HG02623 (cell line): ENCODE measurements at regions not wholly inside any gene's neighbourhood (a gene's known extent, or its start where the extent isn't known, plus 50 kb on each side); places are given as distances from the start of the nearest gene placed in this dataset.
"Not testable (repeated sequence)": the region's sequence is repeated elsewhere in the genome, so short reads cannot be mapped to it uniquely, and the experiment has no call there.

Experiments
- ATAC-seq: cut with Tn5 transposase; IDR thresholded peaks from one replicate; pipeline ENCODE4 v1.9.1; 2021; ENCODE audit warnings: moderate library complexity; ENCODE audit not compliant: unreplicated experiment

DNA sequence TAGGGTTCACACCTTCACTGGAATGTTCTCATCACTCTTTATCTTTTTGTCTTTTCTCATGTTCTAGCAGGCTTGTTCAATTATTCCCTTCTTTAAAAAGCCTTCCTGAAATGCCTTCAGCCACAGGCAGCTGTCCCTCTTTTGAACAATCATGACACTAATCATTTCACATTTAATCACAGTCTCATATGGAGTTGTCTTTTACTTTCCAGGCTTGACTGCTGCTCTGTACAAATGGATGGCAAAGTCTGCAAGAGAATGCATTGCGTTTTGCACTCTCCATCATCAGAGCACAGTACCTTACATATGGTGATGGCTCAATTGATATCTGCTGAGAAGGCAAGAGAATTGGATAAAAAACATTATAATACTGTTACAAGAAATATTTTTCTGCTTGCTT, 529.8 kb downstream of the DIPK2A start:
- no peak for ATAC-seq

DNA sequence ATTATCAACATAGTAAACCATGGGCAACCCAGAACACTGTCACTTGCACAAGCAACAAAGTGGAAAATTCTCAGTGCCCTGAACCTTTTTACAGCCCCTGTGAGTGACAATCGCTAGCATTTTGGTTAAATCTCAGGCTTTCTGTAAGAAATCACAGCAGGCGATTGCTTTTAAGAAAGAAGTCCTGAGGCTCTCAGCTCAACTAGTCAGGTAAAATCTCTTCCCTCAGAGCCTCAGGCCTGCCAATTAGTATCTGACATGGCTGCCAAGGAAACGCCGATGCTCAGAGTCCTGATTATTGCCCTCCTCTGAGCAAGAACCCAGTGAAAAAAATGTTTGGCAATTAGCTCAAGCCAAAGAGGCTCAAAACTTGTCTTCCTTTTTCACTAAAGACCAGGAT, 530.8 kb downstream of the DIPK2A start:
- ATAC-seq, result no peak

DNA sequence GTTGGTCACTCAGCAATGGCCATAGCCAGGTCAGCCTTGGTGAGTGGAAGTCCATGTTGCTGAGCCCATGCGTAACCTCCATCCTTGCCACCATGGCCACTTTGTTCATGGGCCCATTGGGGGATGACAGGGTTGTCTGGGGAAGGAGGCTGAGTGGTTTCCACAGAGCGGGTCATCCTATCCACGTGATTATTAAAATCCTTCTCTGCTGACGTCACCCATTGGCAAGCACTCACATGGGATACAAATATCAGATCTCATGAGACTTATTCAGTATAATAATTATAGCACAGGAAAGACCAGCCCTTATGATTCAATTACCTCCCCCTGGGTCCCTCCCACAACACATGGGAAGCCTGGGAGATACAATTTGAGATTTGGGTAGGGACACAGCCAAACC, 534.8 kb downstream of the DIPK2A start:
- ATAC-seq, result not testable (repeated sequence)

DNA sequence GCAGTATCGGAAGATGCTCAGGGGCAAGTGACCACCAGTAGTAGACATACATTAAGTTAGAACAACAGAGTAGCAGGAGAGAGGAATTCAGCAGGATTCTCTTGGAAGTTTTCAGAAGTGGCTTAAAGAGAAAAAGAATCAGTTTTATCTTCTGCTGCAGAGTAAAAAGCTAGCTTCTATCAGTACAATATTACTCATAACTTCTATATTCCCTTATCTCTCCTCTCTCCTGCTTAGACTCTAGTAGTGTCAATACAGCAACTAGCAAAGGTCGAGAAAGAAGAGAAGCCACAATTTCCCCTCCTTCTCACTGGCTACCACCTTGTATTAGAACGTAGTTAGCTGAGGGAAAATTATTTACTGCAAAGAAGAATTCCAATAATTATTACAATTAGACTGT, 539.7 kb downstream of the DIPK2A start:
- ATAC-seq, result no peak

DNA sequence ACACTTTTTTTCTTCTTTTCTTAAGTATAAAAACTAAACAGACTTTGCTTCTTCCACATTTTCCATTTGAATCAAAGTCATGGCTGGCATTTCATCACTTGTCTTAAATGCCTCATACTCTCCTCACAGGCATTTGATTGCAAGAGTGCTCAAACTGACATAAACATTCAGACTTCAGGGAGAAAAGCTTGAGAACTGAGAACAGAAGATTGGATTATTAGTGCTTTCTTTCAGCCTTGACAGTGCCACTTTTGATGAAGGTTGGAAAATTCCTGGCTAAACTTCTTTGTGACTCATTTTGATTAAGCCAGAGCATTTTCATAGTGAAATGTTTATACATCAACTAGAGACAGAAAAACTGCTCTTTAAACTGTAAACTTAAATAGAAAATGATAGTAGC, 544.4 kb downstream of the DIPK2A start:
- ATAC-seq, result no peak

DNA sequence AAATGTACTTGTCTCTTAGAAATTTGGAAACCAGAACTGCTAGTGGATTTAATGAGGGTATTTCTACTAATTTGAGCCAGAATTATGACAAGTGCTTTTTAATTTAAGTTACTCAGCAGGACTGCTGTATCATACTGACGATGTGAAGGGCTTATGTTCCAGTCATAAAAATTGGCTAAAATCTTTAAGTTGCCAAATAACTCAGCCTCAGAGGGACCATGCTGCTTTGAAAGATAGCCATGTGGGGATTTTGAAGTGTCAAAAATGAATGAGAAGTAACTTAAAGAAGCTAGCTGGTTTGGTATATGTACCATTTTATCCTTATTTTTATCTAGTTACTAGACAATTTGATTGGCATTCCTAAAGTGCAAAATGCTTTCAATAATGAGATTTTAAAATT, 545.0 kb downstream of the DIPK2A start:
- no peak for ATAC-seq

DNA sequence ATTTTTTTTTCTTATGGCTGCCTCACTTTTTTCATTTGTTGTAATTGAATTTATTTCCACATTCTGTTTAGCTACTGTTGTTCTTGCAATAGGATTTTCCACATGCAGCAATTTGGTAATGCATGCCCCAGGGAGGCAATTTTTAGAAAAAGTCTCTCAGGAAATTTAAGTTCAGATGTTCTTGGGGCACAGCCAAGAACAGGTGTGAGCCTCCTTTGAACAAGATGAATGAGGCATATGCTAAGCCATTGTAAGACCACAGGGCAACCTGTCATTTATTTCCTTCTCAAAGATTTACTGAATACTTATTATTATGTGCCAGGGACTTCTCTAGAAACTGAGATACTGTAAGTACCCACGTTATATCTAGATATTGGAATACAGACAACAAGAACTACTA, 549.5 kb downstream of the DIPK2A start:
- ATAC-seq, result no peak

DNA sequence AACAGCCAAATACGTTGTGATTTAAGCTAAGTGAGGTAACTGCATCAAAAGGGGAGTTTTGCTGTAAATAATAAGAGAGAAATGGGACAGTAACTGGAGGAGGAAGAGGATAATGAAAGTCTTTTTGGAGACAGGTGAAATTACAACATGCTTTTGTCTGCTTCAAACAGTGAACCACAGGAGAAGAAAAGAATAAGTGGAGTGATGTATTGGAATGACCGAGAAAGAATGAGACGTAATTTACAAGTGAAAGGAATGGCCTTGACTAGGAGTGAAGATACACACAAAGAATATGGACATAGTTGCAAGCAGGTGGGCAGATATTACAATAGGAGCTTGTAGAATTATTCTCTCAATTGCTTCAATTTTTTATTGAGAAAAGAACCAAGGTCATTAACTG, 550.8 kb downstream of the DIPK2A start:
- no peak for ATAC-seq

DNA sequence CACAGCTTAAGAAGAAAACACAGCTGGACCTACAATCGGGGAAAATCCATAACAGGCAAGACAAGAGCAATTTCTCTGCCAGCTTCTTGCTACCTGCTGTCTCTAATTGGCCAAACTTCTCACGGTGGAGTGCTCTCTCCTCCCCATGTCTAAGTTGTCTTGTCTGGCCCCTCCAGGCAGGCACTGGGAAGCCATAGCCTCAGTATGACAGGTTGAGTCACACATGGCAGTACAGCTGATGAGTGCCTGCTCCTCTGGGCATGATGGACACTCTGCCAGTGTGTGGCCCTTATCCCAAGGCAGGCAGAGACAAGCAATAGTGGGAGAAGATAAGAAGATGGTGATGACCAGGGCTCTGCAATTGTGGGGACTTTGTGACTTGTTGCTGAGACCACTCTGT, 551.8 kb downstream of the DIPK2A start:
- ATAC-seq, result no peak

DNA sequence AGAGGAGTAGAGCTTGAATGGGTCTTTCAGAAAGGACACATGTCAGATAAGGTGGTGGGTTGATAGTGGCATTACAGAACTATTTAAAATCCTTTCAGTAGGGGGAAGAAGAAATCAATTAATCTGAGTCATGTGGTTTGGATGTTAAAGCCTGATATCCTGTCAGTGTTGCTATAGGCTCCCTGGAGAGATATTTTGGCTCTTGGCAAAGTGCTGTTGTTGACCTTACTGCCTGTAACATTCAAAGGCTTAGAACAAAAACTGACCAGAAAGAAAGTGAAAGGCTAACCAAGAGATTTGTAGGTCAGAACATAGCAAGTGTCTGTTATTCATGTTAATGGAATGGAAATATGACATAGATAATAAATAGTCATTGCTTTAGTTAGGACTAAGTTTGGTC, 552.9 kb downstream of the DIPK2A start:
- no peak for ATAC-seq

DNA sequence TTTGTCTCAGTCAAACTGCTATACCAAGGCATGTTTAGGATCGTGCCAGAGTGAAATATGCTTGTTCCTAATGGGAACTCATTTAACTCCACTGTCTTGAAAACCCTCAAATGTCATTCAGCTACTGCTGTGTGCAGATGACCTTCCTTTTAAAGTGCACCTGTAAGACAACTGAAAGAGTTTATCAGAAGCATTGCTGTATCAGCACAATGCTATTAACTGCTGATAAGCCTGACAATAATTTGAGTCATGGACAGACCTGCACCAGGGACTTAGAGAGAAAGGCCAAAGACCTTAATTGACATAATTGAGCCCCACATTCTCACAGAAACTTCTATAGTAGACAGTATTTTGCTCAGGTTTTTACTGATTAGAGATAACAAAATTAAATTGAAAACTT, 557.9 kb downstream of the DIPK2A start:
- ATAC-seq, result no peak

DNA sequence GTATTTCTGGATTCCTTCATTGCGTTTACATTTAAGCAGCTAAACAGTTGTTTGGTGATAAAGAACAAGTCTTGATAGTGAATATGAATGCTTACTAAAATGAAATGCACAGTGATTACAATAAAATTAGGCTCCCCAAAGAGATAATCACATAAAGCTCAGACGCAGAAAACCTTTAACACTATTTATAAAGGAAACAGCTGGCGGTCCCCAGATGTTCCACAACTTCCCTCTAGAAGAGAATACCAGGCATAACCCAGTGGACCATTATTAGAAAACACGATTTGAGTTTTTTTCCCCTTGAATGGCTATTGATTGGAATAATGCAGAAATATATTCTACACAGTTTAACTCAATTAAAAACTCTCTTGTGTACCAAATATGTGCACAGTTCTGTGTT, 573.2 kb downstream of the DIPK2A start:
- no peak for ATAC-seq

DNA sequence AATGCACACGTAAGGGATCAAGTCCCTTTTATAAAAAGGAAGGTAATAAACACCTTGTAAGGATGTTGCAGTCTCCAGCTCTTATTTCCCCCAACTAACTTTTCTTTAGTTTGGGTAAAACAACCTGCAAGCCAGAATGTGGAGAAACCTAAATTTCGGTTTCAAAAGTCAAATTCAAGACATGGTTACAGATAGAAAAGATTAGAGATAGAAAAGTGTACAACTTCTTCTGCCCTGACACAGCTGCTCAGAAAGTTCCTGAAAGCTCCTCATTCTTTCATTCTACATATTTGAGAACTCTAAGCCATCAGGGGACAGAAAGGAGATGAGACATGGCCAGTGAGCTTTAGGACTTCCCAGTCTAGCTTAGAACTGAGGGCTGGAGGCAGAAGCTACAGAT, 574.9 kb downstream of the DIPK2A start:
- ATAC-seq, result no peak

DNA sequence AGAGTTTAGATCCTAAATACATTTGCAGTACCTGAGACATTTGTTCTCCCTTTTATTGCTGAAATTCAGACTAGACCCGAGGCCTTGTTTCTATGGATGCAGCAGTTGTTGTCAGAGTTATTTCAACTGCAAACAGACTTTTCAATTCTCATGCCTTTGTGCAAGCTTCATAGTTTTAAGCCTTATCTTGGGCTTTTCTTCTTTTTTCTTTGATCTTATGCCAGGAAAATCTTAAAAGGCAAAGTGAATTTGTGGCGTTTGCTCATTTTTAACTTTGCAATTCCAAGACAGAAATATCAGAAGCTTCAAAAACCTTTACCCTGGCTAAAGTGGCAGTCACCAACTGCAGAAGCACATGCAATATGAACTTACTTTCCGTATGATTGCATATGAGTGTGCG, 576.7 kb downstream of the DIPK2A start:
- no peak for ATAC-seq

DNA sequence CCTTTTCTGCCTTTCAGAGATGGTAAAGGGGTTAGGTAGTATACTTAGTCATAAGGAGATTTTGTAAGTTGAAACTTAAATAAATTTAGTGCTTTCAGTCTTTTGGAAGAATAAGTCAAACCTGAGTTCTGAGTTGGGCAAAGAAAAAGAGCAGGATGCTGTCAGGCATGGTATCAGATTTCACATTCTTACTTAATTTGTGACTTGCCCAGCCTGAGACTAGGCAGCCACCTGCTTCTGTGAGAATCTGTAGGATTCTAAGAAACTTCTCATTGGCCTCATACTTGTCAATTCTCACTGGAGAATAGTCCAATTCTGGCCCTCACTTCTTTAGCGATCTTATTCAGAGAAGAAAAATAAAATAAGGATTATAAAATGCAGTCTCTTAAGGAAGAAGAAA, 577.5 kb downstream of the DIPK2A start:
- no peak for ATAC-seq

DNA sequence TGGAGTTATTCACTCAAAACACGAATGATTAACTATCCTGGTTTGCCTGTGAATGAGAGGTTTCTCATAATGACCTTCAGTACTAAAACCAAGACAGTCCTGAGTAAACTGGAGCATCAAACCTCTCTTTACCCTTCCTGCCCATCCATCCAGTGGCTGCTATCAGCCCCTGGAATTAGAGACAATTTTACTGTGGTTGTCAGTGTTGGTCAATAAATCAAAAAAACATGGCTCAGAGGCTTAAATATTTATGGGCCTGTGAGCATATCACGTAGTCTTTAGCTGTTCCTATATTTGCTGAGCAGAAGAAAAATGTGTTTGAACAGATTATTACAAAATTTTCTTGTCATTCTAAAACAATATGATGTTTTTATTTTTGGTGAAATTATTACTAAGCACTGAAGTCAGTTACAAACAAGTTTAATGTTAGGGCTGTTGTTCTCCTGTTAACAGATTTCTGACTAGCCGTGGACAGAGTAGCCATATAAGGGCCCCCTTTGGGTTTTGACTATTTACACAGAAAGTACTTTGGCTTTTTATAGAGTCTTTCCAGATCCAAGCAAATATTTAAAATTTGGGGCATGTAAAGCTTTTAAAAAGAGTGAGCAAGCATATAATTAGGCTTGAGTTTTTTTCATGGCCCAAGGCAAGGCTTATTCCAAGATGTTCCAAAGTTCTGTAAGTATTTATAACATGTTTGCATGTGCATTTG, 580.9 kb downstream of the DIPK2A start:
- ATAC-seq, result no peak

DNA sequence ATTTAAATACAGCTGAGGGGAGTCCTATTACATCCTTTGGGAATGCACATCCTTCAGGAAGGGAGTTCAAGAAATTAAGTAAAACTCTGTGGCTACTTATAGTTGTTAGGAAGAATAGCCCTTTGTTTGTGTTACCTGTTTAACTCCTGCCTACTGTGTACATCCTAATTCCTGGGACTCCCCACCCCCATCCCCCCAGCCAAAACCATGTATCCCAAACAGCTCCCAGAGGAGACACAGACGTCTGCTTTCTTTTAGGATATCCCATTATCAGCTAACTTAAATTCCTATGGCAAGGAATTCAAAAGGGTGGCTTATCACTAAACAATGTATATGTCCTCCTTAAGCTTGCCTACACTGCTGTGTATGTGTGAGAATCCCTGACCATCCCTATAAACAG, 581.7 kb downstream of the DIPK2A start:
- ATAC-seq, result no peak

DNA sequence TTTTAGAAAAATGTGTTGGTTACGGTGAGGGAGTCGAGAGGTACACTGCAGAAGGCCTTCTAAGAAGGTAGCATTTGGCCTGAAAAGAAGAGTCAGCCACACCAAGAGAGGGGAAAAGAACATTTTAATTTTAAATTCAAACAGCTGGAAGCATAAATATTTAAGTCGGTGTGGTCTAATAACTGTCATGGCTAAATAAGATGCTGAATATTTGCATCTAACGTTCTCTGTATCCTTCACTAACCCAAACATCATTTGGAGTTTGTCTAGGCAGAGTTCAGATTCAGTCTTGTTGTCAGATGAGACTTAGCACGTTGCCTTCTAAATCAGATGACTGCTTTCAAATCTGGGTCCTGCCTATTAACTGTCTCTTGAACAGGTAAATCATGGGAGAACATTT, 583.3 kb downstream of the DIPK2A start:
- no peak for ATAC-seq

DNA sequence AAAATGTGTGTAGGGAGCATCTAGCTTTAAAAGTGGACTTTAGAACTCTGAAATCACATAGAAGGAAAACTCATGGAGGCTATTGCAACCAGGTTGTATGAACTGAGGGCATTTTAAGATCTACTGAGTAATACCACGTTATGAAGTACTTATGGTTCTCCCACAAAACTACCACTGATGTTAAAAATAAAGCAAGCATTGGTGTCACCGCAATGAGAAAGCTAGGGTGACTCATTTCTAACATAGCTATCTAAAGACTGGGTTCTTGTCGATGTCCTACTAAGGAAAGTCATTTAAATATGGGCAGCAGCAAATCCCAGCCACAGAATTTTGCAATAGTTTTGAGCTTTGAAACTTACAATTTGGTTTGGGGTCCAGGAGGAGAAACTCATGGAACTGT, 584.8 kb downstream of the DIPK2A start:
- ATAC-seq, result peak; percentile 89

DNA sequence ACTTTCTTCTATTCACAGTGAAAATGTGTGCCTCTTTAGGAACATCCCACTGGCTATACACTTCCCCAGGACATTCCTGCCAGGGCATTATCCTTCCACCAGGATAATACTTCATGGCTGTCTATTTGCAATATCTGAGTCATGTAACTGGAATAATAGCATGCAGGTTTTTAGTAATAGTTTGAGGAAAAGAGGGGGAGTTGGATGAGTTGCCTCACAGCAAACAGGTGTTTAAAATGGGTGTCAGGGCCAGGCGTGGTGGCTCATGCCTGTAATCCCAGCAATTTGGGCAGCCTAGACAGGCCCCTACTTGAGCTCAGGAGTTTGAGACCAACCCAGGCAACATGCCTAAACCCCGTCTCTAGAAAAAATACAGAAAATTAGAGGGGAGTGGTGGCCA, 585.9 kb downstream of the DIPK2A start:
- no peak for ATAC-seq

DNA sequence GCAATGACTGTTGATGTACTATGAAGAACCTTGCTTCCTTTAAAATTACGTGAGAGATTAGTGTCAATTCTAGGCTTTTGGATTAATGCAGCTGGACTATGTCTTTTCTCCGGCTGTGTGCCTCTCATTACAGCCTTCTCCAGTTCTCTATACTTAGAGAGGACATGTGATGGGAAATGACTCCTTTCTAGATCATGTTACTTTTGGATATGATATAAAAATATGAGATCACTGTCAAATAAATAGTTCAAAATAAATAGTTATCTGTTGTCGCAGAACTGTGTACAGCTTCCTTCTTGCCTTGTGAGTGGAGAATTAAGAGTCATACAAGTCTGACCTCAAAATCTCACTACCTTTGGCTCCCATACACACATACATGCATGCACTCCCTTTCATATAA, 592.4 kb downstream of the DIPK2A start:
- no peak for ATAC-seq

DNA sequence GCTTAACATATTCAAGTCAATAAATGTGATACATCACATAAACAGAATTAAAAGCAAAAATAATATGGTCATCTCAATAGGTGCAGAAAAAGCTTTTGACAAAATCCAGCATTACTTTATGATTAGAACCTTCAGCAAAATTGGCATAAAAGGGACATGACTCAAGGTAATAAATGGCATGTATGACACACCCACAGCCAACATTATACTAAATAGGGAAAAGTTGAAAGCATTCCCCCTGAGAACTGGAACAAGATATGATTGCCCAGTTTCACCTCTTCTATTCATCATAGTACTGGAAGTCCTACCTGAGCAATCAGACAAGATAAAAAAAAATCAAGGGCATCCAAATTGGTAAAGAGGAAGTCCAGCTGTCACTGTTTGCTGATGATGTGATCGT, 594.7 kb downstream of the DIPK2A start:
- no peak for ATAC-seq

DNA sequence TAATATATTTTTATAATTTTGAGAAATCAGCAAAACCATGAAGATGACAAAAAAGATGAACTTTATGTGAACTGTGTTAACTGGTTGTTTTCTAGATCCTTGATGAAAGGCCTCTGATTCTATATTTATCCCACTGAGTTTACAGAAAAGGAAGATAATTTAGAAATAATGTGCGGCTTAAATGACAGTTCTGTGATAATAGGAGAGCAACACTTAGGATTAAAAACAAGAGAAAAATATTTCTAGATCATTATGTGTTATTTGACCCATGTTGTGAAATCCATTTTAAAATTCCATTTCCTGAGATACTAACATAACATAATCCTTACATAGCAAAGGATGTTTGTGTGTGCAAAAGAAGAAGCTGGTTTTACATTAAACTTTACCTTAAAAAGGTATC, 598.0 kb downstream of the DIPK2A start:
- ATAC-seq, result no peak

DNA sequence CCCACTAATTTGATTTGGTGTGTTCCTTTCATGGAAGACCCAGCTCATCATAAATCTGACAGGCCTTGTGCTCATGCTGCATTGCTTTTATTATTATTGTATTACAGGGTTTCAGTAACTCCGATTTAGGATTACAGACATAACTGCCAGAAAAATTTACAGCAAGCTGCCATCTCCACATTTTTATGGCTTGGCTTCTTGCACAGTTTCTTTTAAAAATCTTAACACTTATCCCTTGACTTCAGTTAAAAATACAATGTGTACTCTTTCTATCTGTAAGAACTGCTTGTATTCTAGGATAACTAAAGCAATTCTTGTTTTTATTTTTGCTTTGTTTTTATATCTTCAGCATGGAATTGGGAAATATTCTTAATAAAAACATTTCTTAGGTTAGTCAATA, 612.2 kb downstream of the DIPK2A start:
- ATAC-seq, result no peak
